NK-92 treated with Interleukin-12 subunit alpha and Interleukin-12 subunit beta, amount 100 ng/mL, for 24 hours (cell line): ENCODE measurements at regions not wholly inside any gene's neighbourhood (a gene's known extent, or its start where the extent isn't known, plus 50 kb on each side); places are given as distances from the start of the nearest gene placed in this dataset.

ENCODE experiments used
- DNase-seq: peaks from one replicate; lab custom pipeline; 2025; lab: John Stamatoyannopoulos, UW

DNA sequence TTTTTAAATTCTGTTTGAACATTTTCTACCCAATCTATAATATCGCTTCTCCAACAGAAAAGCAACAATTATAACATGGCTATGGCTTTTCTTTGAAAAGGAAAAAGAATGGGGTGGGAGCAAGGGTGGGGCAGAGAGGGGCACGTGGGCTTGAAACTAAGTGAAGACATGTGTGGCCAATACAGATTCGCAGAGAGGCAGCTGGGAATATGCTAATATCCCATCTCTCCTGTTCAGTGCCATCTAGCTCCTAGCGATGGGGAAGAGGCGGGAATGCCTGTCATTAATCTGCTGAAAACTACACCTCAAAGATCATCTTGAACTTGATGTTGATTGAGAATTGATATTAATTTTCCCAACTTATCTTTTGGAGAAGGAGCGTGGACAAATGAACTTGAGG is 65.5 kb upstream of the ITGA6 start:
- no peak for DNase-seq

DNA sequence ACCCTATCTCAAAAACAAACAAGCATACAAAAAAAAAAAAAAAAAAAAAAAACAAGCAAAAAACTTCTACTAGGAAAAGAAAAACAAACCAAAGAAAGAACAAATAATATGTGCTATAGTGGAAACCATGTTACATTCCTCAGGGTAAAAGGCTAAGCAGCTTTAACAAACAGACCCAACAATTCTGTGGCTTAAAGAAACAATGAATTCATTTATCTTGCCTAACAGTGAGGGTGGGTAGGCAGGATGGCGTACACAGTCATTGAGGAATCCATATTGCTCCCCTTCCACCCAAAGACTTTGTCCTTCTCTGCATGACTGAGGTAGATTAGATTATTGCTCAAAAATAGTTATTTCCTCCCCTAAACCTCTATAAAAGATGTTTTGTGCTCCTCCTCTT is 63.1 kb upstream of the ITGA6 start:
- DNase-seq: no peak

DNA sequence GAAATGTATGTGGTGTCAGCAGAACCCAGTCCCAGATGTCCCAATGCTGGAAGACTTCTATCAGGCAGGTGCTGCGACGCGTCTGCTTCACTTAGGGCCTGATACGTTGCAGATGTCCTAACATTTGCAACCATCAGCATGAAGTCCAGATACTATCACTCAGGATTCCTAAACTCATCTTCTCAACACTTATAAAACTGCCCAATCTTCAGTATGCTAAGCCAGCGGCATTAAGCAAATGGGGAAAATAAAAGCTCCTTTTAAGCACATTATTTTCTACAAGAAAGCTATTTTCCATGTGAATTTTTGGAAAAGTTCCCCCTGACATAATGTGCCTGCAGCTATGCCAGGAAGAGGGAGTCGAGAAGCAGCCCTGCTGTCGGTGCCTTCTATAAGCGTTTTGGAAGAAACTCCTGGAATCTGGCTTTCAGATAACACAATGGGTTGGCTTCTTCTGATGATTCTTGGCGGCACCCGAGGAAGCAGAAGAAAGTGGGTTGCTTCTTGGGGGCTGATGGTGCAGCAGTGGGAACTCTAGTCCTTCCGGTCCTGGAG is 60.7 kb upstream of the ITGA6 start:
- no peak for DNase-seq

DNA sequence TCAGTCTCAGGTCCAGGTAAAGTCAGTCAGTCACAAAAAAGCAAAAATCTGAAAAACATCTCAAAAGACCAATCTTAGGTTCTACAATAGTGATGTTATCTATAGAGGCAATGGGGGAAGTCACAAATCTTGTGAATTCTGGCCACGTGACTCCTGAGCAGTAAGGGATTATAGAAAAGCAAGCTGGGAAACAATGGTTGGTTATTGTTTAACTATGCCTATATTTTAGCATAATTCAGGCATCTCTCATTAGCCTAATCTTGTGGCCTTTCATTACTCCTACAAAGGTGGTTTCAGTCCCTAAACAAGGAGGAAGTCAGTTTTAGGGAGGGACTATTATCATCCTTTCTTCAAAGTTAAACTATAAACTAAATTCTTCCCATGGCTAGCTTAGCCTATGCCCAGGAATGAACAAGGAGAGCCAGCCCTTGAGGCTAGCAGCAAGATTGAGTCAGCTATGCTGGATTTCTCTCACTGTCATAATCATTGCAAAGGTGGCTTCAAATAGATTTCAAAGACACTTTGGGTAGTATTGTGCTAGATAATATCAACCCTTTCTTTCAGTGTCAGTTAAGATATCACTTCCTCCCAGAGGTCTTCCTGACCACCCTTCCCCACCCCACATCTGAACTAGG is 56.4 kb upstream of the ITGA6 start:
- DNase-seq: no peak

DNA sequence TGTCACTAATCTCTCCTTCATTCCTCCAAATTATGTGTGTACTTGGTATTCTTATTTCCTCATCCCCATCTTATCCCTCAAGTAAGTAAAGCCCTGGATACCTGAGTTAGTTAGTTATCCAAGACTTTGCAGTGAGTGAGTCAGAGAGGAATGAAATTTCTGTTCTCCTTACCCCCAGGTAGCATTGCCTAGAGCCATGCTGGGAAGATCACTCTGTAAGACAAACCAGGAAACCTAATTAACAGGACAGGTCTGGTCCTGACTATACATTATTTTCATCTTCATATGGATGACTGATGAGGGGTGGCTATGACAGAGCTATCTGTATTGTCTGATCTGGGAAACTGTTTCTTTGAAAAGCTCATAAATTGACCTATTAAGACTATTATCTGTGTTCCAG is 55.0 kb upstream of the ITGA6 start:
- DNase-seq: no peak

DNA sequence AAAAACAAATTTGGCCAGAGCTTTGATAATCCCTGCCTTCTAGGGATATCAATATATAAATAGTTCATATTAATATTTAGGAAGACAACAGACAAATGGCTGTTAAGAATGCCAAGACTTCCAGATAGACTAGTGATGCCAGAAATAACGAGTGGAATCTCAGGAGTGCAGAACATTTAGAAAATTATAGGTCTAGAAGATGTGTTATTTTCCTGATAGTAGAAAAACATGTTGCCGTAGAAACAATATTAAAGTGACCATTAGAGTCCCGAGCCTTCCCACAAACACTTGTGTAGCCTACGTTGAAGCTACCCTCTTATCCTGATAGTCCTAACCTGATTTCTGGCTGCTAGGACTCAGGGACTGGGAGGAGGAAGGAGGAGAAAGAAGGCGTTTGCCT is 54.3 kb upstream of the ITGA6 start:
- DNase-seq: no peak

DNA sequence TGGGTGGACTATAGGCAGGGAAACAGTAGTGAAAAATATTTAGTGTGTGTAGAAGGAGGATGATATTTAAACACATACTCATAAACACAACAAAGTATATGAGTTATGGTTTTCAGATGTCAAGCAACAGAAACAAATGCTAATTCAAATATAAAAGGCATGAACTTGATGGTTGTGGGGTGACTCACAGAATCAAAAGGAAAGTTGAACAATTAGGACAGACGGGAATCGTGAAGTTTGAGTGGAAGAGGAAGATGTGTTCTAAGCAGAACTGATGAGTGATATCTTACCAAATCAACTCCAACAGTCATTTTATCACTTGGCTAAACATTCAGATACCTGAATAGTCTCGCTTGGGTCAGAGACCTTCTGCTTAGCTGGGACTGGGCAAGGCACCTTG is 53.6 kb upstream of the ITGA6 start:
- DNase-seq: no peak

DNA sequence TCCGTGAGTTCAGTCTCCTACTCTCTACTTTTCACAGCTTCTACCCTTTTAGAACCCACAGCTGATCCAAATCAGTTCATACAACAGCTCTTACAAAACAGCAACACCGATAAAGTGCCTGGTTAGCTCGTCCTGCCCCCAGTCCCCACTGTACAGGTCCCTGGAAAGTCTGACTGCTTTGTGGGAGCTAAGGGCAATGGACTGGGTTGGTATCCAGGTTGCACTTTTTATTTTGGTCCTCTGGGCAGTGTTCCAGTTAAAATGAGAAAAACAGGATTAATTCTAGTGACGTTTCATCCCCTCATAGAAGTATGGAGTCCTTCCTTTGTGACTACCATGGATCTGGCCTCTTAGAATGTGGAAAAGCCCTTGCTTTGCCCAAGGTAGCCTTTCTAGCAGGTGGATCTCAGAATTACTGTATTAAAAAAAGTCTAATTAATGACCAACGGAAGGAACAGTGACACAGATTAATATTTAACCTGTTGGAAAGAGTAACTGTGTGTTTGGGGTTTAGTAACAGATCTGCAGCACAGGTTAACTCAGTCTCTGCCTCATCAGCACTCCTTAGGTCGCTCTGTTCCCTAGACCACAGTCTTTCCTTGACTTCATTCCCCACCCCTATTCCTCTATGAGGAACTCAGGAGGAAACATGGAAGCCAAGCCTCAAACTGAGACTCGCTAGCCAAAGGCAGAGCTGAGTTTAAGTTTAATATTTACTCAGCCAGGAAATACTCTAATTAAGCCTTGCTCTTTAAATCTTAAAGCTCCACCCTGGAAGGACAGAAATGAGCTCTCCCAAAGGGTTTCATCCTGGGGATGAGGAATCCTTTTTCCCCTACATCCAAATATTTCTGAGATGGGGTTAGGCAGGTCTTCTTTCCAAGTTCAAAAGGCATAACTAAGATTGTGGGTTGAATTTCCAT is 52.8 kb upstream of the ITGA6 start:
- DNase-seq: no peak

DNA sequence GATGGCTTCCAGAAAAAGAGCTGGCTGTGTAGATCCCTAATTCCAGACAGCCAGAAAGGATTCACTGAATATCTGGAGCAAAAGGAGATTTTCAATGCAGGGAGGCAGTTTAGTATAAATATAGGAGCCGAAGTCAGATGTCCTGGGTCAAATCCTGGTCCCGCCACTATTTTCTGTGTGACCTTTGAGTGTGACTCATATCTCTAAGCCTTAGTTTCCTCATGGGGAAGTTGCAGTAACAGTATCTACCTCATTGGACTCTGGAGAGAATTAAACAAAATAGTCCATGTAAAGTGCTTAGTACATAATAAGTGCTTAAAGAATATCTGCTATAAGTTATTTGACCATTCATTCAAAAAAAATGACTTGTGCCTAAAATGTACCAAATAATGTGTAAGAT is 52.1 kb upstream of the ITGA6 start:
- DNase-seq: no peak

DNA sequence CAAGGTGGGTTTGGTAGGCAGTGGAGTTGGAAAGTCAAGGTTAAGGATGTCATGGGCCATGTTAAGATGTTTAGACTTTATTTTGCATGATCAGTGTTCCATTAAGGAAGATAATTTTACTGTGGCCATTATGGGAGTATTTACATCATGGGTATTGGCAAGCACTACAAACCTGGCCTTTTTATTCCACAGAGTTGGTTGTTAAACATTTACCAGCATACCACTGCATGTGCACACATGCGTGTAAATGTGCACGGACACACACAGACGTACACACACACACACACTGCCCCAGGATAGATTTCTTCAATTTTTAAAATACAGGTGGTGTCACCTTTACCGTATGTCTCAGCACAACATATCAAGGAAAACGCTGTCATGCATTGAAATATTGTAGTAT is 51.4 kb upstream of the ITGA6 start:
- DNase-seq: no peak

DNA sequence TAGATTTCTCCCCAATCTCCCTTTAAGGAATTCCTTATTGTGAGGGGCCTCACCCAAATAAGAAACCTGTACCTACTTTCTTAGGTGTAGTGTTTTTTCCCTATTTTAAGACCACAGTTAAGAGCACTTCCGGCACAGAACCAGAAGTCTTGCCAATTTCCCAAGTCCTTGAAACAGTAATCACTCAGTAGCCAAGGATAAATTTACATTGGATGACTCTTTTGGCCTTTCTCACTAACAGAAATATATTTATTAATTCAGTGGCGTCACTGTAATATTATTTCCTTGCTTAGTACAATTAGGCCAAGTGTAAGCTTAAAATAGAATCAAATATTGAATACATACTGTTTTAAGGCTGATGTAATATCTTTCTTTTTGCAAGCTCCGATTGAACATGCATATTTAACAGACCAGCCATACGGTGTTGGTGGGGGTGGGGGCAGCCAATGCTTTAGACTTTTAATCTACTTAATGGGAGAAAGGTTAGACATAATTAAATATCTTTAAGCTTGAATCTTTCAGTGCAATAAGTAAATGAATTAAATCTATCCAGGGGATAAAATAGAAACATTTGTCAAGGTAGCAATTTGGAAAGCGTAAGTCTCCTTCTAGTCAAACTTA is 50.8 kb upstream of the ITGA6 start:
- no peak for DNase-seq

DNA sequence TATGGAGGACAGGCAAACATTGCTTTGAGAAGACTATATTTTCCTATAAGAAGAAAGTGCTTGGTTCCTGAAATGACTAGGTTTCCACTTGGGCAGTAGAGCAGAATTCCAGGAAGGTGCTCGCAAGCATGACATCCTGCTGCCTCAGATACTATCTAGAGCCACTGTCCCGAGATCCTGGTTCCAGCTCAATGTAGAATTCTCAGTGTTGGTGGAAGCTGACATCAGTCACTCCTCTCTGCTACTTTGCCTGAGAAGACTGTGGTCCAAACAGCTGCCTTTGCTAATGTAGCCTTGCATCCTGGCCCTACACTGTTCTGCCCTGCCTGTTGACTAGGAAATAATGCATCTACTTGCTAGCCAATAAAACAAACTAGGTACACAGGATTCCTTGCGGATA is 50.0 kb upstream of the ITGA6 start:
- no peak for DNase-seq
